Fibroblast of mammary gland (primary cell): ENCODE measurements at regions not wholly inside any gene's neighbourhood (a gene's known extent, or its start where the extent isn't known, plus 50 kb on each side); places are given as distances from the start of the nearest gene placed in this dataset.

Experiments
- DNase-seq: peaks from one replicate; pipeline ENCODE4 v3.0.0-alpha.2; 2010; ENCODE audit warnings: low read depth
- H3K4me3 ChIP-seq: 2 replicates; pipeline ENCODE4 v1.5.1; 2011; ENCODE audit warnings: low read depth, mild to moderate bottlenecking, low read length, moderate library complexity; ENCODE audit not compliant: control insufficient read depth
- CTCF ChIP-seq: conservative IDR thresholded peaks from 2 replicates; pipeline ENCODE4 v1.5.1; 2011; ENCODE audit warnings: low read depth, low read length, inconsistent platforms; ENCODE audit not compliant: control insufficient read depth, insufficient read depth

- no peak overlapping the region for H3K4me3 ChIP-seq
- no peak for TF ChIP-seq CTCF
- DNase-seq: peak; percentile 20
Observed at GRCh38 chr20:9981829-9982228, 53.0 kb upstream of the ANKEF1 start.

- peak; percentile 85 for TF ChIP-seq CTCF
- peak; percentile 95 for DNase-seq
- no peak overlapping the region for H3K4me3 ChIP-seq
Observed at GRCh38 chr20:9978397-9979004, 56.3 kb upstream of the ANKEF1 start.

DNA sequence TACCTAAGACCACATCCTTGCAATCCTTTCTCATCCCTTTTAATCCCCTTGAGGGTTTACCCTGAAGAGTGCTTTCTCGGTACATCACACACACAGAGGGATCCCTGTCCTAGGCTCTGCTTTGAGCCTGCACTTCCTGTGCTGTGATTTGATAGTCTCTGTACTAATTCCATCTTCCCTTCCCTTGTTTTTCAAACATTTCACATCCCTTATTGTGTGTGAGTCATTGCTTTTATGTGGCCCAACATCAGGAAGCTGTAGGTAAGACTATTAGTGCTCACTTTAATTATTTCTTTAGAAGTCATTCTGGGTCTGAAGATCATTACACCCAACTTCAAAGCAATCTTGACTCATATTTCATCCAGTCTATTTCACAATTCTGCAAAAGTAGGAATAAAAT is 57.2 kb upstream of the ANKEF1 start:
- H3K4me3 ChIP-seq: no peak overlapping the region
- TF ChIP-seq CTCF: no peak
- peak; percentile 26 for DNase-seq

GRCh38 chr20:9974324-9974723 is 60.5 kb upstream of the ANKEF1 start:
- no peak for DNase-seq
- TF ChIP-seq CTCF: no peak
- H3K4me3 ChIP-seq: no peak overlapping the region

DNA sequence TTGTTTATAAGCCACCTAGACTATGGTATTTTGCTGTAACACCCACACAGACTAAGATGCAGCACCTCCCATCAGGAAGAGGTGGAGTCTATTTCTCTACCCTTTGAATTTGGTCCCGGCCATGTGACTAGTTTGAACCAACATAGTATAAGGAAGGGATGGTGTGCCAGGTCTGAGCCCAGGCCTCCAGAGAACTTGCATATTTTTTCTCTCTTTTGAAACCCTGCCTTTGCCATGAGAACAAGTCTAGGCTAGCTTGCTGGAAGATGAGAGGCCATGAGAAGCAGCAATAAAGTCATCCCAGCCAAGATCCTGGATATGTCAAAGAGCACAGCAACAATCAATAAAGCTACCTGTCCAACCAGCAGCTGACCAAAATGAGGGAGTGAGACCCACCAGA is 63.0 kb upstream of the ANKEF1 start:
- no peak for DNase-seq
- TF ChIP-seq CTCF: no peak
- H3K4me3 ChIP-seq: no peak overlapping the region

DNA sequence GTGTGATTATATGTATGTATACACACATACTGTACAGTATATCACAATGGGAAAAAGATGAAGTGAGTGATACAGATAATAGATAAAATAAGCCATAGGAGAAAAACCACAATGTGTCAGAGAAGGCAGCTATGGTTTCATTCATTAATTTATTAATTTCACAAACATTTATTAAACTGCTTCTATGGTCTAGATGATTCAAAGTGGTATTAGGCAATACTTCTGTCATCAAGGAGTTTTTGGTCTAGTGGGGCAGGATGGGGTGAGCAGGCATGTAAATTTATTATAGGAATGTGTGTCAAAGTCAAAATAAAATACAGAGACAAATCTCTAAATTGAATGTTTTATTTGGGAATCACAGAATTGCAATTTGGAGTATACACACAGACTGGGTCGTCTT is 65.2 kb upstream of the ANKEF1 start:
- peak; percentile 25 for DNase-seq
- H3K4me3 ChIP-seq: no peak overlapping the region
- TF ChIP-seq CTCF: no peak

DNA sequence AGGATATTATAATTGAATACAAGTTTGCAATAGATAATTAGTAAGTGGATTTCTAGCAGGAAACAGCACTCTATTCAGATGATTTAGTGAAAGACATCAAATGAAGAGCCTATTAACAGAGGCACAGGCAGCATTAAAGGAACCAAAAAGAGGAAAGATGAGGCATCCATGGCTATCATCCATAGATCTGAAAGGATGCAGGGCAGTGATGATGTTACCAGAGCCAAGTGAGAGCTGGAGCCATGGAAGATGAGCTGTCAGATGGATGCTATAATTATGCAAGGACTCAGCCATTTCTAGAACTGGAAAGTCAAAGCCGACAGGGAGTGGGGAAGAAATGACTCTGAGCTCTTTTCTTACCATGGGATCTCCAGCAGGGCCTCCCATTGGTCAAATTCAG is 66.8 kb upstream of the ANKEF1 start:
- H3K4me3 ChIP-seq: no peak overlapping the region
- DNase-seq: no peak
- no peak for TF ChIP-seq CTCF
